ENCODE measurements at regions not wholly inside any gene's neighbourhood (a gene's known extent, or its start where the extent isn't known, plus 50 kb on each side); places are given as distances from the start of the nearest gene placed in this dataset.

DNA sequence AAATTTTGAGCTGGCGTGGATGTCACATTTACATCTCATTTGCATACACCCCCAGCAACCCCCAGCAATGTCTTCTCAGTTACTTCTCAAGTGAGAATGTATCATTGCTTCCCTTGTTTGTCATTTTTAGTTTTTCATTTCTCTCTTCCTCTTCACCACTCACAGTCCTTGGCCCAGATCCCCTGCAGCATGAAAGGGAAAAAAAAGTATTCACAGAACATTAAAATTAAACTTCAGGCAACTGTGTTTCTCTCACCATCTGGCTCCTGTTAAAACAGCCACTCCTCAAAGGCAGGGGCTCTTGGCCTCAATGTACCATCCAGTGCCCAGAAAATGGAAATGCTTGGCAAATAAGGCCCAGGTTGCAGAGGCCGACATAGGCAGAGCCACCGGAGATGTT is 126.8 kb downstream of the CTNND1 start:
- H3K9me1 ChIP-seq (replicated peaks; ENCODE audit: control insufficient read depth, extremely low read depth, insufficient read depth, low read length): no peaks in the 10 kb centered on the region
- no TSS peak for BruUV-seq (replicated peaks)
- TF ChIP-seq CTCF (IDR thresholded peaks at IDR 0.05; ENCODE audit: extremely low read depth in 1 of 2, insufficient read depth in 1 of 2, low read depth in 1 of 2, low read length in 2 of 2) (no peak), GATA2 (IDR thresholded peaks at IDR 0.05; ENCODE audit: insufficient read depth, insufficient read length, low read depth, low read length) (no peak), POLR2A (IDR thresholded peaks at IDR 0.05; ENCODE audit: low read depth, low read length) (no peak), POLR2AphosphoS5 (IDR thresholded peaks at IDR 0.05; ENCODE audit: insufficient read depth, low read depth, low read length) (no peak), JUN (IDR thresholded peaks at IDR 0.05; ENCODE audit: borderline replicate concordance, insufficient read depth, insufficient read length, low read depth) (no peak), MYC (IDR thresholded peaks at IDR 0.05; ENCODE audit: low read depth, low read length) (no peak), FOS (IDR thresholded peaks at IDR 0.05; ENCODE audit: borderline replicate concordance, insufficient read depth, low read length) (no peak), EZH2 (IDR thresholded peaks at IDR 0.05; ENCODE audit: borderline replicate concordance, low read depth, low read length, severe bottlenecking) (no peak)
- ChIA-PET CTCF (no interaction called here), POLR2A (no interaction called here)
- H3K4me3 ChIP-seq (replicated peaks in 1 of 3; ENCODE audit: insufficient read depth in 1 of 3, low read depth in 1 of 3, low read length in 3 of 3): no peak overlapping the region
- intact Hi-C loops (cut with micrococcal nuclease): no loop called here
- no peaks in the 10 kb centered on the region for H3K79me2 ChIP-seq (ENCODE audit: control insufficient read depth, insufficient read depth, low read length)
- no peak overlapping the region for H3K4me2 ChIP-seq (ENCODE audit: insufficient read depth, low read length)
- DNase-seq (ENCODE audit: low read depth, low spot score) (no peak), FAIRE-seq (no peak)
- H3K9ac ChIP-seq (replicated peaks; ENCODE audit: extremely low read depth, insufficient read depth, low read length): no peak overlapping the region
- no peak overlapping the region for H2AFZ ChIP-seq (ENCODE audit: low read depth, low read length)
- no peaks in the 10 kb centered on the region for H3K27me3 ChIP-seq (ENCODE audit: control insufficient read depth in 2 of 2, insufficient read depth in 2 of 2, low read length in 2 of 2)
- H4K20me1 ChIP-seq (replicated peaks; ENCODE audit: control insufficient read depth, extremely low read depth, insufficient read depth, low read length): no peaks in the 10 kb centered on the region
- H3K4me1 ChIP-seq (ENCODE audit: control insufficient read depth, extremely low read depth, insufficient read depth, low read length): no peaks in the 10 kb centered on the region
- H3K9me3 ChIP-seq (replicated peaks; ENCODE audit: control insufficient read depth, insufficient read depth, low read length): no peaks in the 10 kb centered on the region
- no peak overlapping the region for H3K27ac ChIP-seq (ENCODE audit: insufficient read depth, low read depth, low read length)
- dilution Hi-C loops (cut with MboI; ENCODE audit: extremely low pct_ligation_motif_present, low sequenced_read_pairs): no loop called here
- no peaks in the 10 kb centered on the region for H3K36me3 ChIP-seq (ENCODE audit: control insufficient read depth in 2 of 2, extremely low read depth in 1 of 2, insufficient read depth in 2 of 2, low read length in 2 of 2)
